HEK293 (cell line): ENCODE measurements at regions not wholly inside any gene's neighbourhood (a gene's known extent, or its start where the extent isn't known, plus 50 kb on each side); places are given as distances from the start of the nearest gene placed in this dataset.

Experiments
- CTCF ChIA-PET: fragments of 350-600 bp; formaldehyde crosslinking; extraction: SDS; loops from one replicate; lab custom pipeline; 2021; ENCODE audit warnings: antibody characterized with exemption; lab: Yijun Ruan, JAX
- POLR2A ChIA-PET: fragments of 300-600 bp; formaldehyde crosslinking; extraction: SDS; loops from one replicate; lab custom pipeline; 2020; ENCODE audit warnings: antibody characterized with exemption, inconsistent platforms; lab: Yijun Ruan, JAX
- H3K27ac ChIP-seq: fragments of 200-500 bp; sonication (Bioruptor generic); 2 replicates; pipeline ENCODE4 v1.5.1; 2014; ENCODE audit warnings: low read depth, low read length, control low read depth, inconsistent platforms; ENCODE audit errors: extremely low read depth
- H3K36me3 ChIP-seq, 2 experiments: fragments of 200-500 bp in 1 of 2; sonication (Bioruptor generic) in 1 of 2; 1 replicate in 1 of 2; 2 replicates in 1 of 2; pipeline ENCODE4 v1.5.1; 2014 to 2017; ENCODE audit warnings: inconsistent platforms in 2 of 2, low read length in 2 of 2; ENCODE audit not compliant: control insufficient read depth in 2 of 2, insufficient read depth in 1 of 2
- H3K4me1 ChIP-seq: fragments of 200-500 bp; sonication (Bioruptor generic); 2 replicates; pipeline ENCODE4 v1.5.1; 2014; ENCODE audit warnings: mild to moderate bottlenecking, low read length, inconsistent platforms; ENCODE audit not compliant: control insufficient read depth, insufficient read depth
- H3K4me3 ChIP-seq: 2 replicates; pipeline ENCODE4 v1.5.1; 2011; ENCODE audit warnings: low read depth, mild to moderate bottlenecking, control low read depth, low read length, moderate library complexity
- H3K9me3 ChIP-seq: fragments of 200-500 bp; sonication (Bioruptor generic); 2 replicates; pipeline ENCODE4 v1.5.1; 2014; ENCODE audit warnings: low read depth, low read length, inconsistent platforms; ENCODE audit not compliant: control insufficient read depth, insufficient read depth
- IKZF3 ChIP-seq: fragments of 450-650 bp; IDR thresholded peaks from 2 replicates; pipeline ENCODE4 v1.5.0; 2018; ENCODE audit warnings: missing biosample characterization, mild to moderate bottlenecking, missing genetic modification characterization, moderate library complexity
- MYNN ChIP-seq: fragments of 450-650 bp; formaldehyde crosslinking; IDR thresholded peaks from 2 replicates; pipeline ENCODE4 v1.5.1; 2016; ENCODE audit warnings: missing biosample characterization, missing genetic modification characterization, borderline replicate concordance
- PBX3 ChIP-seq: sonication (generic); formaldehyde crosslinking; IDR thresholded peaks from 2 replicates; pipeline ENCODE4 v1.8.1; 2022; ENCODE audit warnings: mild to moderate bottlenecking, moderate library complexity, missing genetic modification reagents
- PRDM10 ChIP-seq: fragments of 450-650 bp; formaldehyde crosslinking; IDR thresholded peaks from 2 replicates; pipeline ENCODE4 v1.5.1; 2016; ENCODE audit warnings: missing biosample characterization, missing genetic modification characterization
- YY2 ChIP-seq: fragments of 450-650 bp; formaldehyde crosslinking; IDR thresholded peaks from 2 replicates; pipeline ENCODE4 v1.5.1; 2016; ENCODE audit warnings: missing biosample characterization, missing genetic modification characterization
- ZNF121 ChIP-seq: fragments of 450-650 bp; formaldehyde crosslinking; IDR thresholded peaks from 2 replicates; pipeline ENCODE4 v1.5.1; 2016; ENCODE audit warnings: missing biosample characterization, missing genetic modification characterization
- ZNF391 ChIP-seq: fragments of 450-650 bp; formaldehyde crosslinking; IDR thresholded peaks from 2 replicates; pipeline ENCODE4 v1.5.1; 2016; ENCODE audit warnings: low read depth, missing biosample characterization, missing genetic modification characterization, borderline replicate concordance
- ZNF600 ChIP-seq: fragments of 450-650 bp; formaldehyde crosslinking; IDR thresholded peaks from 2 replicates; pipeline ENCODE4 v1.5.1; 2016; ENCODE audit warnings: missing biosample characterization, missing genetic modification characterization
- ZNF654 ChIP-seq: fragments of 450-650 bp; formaldehyde crosslinking; IDR thresholded peaks from 2 replicates; pipeline ENCODE4 v1.5.1; 2016; ENCODE audit warnings: low read depth, missing biosample characterization, missing genetic modification characterization
- ZNF660 ChIP-seq: fragments of 450-650 bp; IDR thresholded peaks from 2 replicates; pipeline ENCODE4 v1.5.1; 2018; ENCODE audit warnings: missing biosample characterization, mild to moderate bottlenecking, missing genetic modification characterization
- ZNF664 ChIP-seq: fragments of 450-650 bp; formaldehyde crosslinking; IDR thresholded peaks from 2 replicates; pipeline ENCODE4 v1.5.1; 2016; ENCODE audit warnings: missing biosample characterization, missing genetic modification characterization
- TF ChIP-seq, protein P1 (sequence below): fragments of 450-650 bp; formaldehyde crosslinking; IDR thresholded peaks from 2 replicates; pipeline ENCODE4 v1.5.1; 2016; ENCODE audit warnings: missing biosample characterization, missing genetic modification characterization, low read depth
- TF ChIP-seq, protein P2 (sequence below): fragments of 450-650 bp; formaldehyde crosslinking; IDR thresholded peaks from 2 replicates; pipeline ENCODE4 v1.5.1; 2016; ENCODE audit warnings: missing biosample characterization, missing genetic modification characterization

DNA sequence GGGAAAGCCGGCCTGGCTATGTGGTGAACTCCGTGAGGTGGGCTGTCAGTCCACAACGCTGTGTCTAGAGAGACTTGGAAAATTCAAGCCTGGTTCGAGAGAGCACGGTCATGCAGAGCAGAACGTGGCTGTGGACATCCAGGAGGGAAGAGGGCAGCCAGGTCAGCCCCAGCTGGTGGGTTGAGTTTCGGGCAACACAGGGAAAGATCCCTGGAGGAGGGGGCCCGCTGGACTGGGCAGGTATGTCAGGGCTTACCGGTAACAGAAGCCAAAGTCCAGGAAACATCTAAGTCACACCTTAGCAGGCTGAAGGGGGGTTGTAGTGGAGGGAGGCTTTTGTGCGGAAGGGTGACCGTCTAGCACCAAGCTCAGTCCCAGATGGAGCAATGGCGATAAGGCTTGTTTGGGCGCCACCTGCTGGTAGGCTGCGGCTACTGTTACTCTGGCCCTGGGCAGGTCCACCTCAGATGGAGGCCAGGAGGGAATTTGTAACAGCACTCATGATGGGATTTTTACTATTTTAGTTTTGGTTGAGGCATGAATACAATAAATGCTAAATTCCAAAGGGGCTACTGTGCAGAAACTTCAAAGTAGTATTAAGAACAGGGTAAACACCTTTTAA is 143.3 kb upstream of the ZNF644 start:
- CTCF ChIA-PET: interaction anchor here (0.6 to 4.6 kb wide), 91 partner anchors 10 to 1126 kb away, joined by 3 to 187 read pairs (median 5); partner anchors contain the start of gene HFM1

DNA sequence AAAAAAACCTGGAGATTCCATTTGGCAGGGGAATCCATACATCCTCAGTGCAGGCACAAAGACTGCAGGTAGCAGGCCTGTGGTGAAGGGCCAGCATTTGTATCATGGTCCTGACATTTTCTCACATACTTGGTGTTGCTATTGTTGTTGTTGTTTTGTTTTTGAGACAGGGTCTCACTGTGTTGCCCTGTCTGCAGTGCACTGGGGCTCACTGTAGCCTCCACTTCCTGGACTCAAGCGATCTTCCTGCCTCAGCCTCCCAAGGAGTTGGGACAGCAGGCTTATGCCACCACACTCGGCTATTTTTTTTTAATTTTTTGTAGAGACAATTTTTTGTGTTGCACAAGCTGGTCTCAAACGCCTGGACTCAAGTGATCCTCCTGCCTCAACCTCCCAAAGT is 140.8 kb upstream of the ZNF644 start:
- H3K27ac ChIP-seq: no peak overlapping the region
- H3K4me3 ChIP-seq: no peak overlapping the region
- no peak for TF ChIP-seq ZNF664 (tag by site-specific recombination)
- TF ChIP-seq, protein P1, sequence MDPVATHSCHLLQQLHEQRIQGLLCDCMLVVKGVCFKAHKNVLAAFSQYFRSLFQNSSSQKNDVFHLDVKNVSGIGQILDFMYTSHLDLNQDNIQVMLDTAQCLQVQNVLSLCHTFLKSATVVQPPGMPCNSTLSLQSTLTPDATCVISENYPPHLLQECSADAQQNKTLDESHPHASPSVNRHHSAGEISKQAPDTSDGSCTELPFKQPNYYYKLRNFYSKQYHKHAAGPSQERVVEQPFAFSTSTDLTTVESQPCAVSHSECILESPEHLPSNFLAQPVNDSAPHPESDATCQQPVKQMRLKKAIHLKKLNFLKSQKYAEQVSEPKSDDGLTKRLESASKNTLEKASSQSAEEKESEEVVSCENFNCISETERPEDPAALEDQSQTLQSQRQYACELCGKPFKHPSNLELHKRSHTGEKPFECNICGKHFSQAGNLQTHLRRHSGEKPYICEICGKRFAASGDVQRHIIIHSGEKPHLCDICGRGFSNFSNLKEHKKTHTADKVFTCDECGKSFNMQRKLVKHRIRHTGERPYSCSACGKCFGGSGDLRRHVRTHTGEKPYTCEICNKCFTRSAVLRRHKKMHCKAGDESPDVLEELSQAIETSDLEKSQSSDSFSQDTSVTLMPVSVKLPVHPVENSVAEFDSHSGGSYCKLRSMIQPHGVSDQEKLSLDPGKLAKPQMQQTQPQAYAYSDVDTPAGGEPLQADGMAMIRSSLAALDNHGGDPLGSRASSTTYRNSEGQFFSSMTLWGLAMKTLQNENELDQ: no peak
- peak; percentile 74 for TF ChIP-seq ZNF121 (tag by site-specific recombination)
- TF ChIP-seq, all 188 proteins: peak for 1
- ChIA-PET POLR2A (no interaction called here), CTCF (interaction anchor here (1.4 to 1.7 kb wide), 2 partner anchors 116 to 1117 kb away, joined by 4 to 5 read pairs; no protein-coding TSS in a partner anchor)
- Histone ChIP-seq H3K9me3 (no peaks in the 10 kb centered on the region), H3K4me1 (no peaks in the 10 kb centered on the region), H3K36me3 (no peaks in the 10 kb centered on the region)

More for the DNA sequence above, 143.3 kb upstream of the ZNF644 start:
- Histone ChIP-seq H3K4me1 (no peaks in the 10 kb centered on the region), H3K36me3 (no peaks in the 10 kb centered on the region), H3K27ac (no peak overlapping the region), H3K4me3 (no peak overlapping the region), H3K9me3 (no peaks in the 10 kb centered on the region)
- TF ChIP-seq MYNN: no peak
- TF ChIP-seq PBX3: 0 out of 2 replicates have a peak, but pooled peaks have one; percentile 36
- TF ChIP-seq PRDM10 (tag by site-specific recombination): peak; percentile 71; the same call in 1 of the 2 replicates
- no peak for TF ChIP-seq YY2
- TF ChIP-seq ZNF391 (tag by site-specific recombination): 0 out of 2 replicates have a peak, but pooled peaks have one; percentile 36
- TF ChIP-seq, protein P2, sequence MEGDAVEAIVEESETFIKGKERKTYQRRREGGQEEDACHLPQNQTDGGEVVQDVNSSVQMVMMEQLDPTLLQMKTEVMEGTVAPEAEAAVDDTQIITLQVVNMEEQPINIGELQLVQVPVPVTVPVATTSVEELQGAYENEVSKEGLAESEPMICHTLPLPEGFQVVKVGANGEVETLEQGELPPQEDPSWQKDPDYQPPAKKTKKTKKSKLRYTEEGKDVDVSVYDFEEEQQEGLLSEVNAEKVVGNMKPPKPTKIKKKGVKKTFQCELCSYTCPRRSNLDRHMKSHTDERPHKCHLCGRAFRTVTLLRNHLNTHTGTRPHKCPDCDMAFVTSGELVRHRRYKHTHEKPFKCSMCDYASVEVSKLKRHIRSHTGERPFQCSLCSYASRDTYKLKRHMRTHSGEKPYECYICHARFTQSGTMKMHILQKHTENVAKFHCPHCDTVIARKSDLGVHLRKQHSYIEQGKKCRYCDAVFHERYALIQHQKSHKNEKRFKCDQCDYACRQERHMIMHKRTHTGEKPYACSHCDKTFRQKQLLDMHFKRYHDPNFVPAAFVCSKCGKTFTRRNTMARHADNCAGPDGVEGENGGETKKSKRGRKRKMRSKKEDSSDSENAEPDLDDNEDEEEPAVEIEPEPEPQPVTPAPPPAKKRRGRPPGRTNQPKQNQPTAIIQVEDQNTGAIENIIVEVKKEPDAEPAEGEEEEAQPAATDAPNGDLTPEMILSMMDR (tag by site-specific recombination): peak; percentile 76
- TF ChIP-seq IKZF3 (tag by site-specific recombination): 0 out of 2 replicates have a peak, but pooled peaks have one; percentile 18
- TF ChIP-seq ZNF660 (tag by site-specific recombination): 0 out of 2 replicates have a peak, but pooled peaks have one; percentile 38
- TF ChIP-seq ZNF600: 0 out of 2 replicates have a peak, but pooled peaks have one; percentile 15
- TF ChIP-seq ZNF654: peak; percentile 89
- POLR2A ChIA-PET: interaction anchor here (1.1 kb wide), 1 partner anchor 143 kb away, joined by 4 read pairs; the partner anchor contains the start of gene ZNF644
